OCI-M2 (cell line): ENCODE measurements at regions not wholly inside any gene's neighbourhood (a gene's known extent, or its start where the extent isn't known, plus 50 kb on each side); places are given as distances from the start of the nearest gene placed in this dataset.

ENCODE experiments used
- DNase-seq: peaks from one replicate; lab custom pipeline; 2025; ENCODE audit not compliant: unreplicated experiment; lab: John Stamatoyannopoulos, UW

DNA sequence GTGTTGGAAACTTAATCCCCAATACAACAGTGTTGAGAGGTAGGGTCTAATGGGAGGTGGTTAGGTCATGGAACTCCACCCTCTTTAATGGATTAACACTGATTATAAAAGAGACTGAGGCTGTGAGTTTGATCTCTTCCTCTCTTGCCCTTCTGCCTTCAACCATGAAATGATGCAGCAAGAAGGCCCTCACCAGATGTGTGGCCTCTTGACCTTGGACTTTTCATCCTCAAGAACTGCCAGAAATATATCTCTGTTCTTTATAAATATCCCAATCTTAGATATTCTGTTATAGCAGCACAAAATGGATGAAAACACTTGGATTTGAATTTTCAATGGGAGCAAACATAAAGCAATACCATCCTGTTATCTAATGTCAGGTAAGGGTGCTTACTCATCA is 67.6 kb downstream of the NMUR2 start:
- DNase-seq = no peak

DNA sequence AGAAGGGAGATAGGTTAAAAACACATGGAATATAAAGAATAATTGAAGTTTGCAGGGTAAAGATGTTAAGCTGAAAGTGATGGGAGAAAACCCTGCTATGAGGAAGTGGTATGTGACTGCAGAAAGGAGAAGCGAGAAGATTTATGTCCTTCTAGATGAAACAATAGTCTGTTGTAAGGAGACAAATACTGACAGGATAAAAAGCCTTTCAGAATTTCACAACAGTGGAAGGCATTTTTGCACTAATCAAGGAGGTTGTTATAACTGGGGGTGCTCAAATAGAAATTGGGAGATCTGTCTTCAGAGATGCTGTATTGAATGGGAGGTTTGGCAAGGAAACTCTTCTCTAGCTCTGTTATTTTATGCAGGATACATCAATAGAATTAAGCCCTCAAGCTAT is 69.6 kb downstream of the NMUR2 start:
- DNase-seq = no peak

DNA sequence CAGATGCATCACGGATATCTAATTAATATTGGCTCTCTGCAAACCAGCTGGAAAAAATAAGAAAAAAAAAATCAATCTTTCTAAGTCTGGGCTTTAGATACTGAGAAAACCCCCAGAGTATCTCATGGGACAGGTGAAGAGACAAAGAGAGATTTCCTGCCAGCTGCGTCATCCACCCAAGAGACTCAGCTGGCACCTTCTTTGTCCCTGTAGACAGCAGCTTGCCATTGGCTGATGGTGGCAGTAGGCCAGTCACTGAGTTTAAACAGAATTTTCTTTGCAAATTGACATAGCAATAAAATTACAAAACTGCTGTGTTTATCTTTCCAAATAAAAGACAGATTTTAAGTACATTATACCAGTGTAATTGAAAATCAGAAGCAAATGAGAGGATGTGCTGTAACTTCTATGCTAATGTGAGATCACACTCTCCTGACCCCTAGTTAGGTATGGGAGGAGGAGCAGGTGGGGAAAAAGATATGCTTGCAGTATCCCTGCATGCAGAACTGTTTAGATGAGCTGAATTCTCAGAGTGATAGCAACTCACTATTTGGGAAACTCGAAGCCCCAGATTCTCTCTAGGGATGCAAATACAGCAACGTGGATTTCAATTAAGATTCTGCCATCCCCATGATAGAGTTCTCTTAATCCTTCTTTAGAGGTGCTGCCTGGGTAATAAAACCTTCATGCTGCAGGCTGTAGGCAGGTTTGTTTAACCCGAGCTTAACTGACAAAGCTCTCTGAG is 72.2 kb downstream of the NMUR2 start:
- no peak for DNase-seq

DNA sequence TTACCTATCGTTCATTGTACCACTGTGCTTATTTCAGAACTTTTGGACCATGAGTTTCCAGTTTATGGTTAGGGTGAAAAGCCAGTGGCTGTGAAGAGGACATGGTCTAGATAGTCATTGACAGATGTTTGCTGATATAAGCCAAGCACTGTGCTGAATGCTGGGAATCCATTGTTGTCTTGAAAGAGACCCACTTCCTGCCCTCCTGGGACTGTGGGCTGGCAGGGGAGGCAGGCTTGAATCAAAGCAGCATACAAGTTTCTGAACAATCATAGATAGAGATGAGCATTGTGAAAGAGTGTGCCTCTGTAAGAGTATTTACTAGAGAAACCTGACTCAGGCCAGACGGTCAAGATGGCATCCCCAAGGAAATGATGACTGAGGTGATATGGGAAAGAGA is 73.4 kb downstream of the NMUR2 start:
- DNase-seq = no peak

DNA sequence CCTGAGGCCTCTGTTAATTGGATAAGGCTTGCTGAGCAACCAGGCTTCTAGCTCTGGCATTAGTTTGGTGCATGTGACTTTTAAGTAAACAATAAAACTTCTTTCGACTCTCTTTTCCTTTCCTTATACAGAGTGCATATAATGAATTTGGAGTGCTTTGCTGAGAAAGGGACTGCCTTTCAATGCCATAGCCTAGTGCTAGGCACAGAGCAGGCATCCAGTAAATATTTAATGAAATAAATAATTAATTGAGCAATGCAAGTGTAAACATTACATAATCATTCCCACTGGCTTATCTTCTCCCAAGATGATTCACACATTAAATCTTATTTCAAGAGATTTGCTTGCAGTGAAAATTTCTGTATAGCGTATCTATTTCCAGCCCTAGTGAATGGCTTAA is 74.1 kb downstream of the NMUR2 start:
- no peak for DNase-seq

DNA sequence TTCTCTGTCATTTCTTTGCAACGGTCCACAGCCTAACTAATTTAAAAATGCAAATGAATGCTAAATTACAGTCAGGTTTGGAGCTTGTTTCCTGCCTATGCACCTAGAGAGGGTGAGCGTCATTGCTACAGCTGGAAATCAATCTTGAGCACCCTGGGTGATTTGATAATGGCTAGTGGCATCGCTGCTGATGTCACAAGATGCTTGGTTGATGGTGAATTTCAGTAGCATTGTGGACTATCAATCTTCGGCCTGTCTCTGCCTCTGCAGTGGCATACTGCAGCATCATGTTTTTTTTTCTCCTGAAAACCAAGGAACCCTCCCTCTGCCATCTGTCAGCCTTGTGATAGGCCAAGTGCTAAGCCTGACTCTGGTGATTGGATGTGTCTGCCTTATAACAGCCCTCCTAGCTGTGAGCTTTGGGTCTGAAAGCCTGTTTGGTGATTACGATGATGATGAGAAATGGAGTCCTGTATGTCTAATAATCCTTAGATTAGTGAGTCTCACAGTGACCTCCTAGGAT is 75.3 kb downstream of the NMUR2 start:
- no peak for DNase-seq

DNA sequence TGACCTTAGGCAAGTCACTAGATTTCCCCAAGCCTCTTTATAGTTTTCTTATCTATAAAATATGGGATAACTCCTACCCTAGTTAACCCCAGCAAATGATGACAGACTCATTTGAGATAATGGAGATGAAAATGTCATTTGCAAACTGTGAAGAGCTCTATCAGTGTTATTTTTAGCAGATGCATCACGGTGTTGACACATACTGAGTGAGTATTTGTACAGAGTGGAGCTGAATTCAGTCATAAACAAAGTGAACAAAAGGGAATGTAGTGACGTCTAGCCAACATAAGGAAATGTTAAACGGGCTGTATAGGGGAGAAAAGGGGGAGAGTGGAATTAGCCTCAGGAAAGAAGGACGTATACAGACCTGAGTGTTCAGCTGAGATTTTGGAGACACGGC is 75.9 kb downstream of the NMUR2 start:
- DNase-seq = no peak

DNA sequence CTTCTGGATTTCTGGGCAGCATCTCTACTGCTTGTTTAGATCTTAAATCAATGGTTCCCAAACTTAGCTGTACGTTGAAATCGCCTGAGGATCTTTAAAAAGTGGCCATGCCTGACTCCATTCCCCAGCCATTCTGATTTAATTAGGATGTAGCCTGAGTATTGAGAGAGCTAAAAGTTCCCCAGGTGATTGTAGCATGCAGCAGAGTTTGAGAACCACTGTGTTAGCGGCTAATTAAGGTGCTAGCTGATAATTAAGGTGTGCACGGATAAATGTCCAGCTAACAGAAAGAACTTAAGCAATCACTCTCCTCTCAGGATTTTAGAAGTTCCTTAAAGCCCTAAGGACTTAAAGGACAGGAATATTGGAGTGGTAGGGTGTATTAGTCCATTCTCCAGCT is 89.1 kb downstream of the NMUR2 start:
- no peak for DNase-seq

DNA sequence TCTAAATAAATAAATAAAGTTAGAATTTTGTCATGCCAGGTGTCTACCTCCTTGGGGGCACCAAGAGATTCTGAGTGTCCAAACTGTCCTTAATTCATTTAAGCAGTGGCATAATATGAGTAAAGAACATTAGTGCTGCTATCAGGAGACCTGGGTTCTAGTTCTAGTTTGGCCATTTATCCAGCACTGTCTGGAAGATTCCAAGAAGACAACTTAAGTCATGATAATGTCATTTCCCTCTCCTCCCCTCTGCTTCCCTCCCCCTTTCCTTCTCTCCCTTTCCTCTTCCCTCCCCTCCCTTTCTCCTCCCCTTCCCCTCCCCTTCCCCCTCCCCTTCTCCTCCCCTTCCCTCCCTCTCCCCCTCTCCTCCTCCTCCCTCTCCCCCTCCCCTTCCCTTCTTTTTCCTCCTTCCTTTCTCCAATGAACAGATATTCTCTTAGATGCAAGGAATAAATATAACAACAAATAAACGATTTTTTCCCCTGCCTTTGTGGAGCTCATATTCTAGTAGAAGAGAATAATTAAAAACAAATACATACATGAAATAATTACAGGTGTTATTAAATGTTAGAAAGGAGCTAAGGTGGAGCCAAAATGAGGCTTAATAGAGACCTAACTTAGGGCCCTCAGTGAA is 90.8 kb downstream of the NMUR2 start:
- no peak for DNase-seq

DNA sequence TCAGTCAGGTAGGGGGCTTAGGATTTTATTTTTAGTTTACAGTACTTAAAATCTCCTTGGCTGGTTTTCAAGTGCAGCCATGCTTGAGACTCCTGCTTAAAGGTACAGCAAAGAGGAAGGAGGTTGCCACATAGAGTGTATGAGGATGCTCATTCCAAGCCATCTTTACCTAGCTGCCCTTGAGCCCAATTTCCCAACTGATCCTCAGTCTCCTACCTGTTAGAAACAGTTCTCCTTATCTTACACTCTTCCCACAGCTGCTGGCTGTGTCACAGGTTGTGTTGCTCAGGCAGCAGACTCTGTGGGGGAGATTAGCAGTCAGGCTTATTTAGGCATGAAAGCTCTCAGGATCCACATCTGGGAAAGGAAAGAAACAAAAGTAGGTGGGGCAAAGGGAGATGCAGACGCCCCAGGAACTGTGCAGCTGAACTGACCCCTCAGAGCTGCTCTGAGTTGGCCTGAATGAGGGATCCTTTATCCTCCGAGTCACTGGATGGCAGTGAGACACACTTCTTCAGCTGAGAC is 95.1 kb downstream of the NMUR2 start:
- no peak for DNase-seq

DNA sequence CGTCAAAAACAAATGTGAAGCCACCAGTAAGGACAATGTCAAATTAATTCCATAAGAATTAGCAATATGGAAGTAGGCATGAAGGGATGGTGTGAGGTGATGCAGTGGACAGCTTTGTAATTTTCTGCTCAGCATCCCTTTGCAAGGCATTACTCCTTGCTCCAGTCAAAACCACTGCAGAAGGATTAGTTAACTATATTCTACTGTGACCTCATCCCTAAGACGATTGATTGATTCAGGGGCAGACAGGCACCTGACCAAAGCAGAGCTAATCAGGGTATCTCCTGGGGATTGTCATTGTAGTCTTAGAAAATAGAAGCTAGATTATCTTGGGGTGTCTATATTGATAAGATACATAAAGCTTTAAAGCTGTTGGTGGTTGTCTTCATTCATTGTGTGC is 98.7 kb downstream of the NMUR2 start:
- no peak for DNase-seq

DNA sequence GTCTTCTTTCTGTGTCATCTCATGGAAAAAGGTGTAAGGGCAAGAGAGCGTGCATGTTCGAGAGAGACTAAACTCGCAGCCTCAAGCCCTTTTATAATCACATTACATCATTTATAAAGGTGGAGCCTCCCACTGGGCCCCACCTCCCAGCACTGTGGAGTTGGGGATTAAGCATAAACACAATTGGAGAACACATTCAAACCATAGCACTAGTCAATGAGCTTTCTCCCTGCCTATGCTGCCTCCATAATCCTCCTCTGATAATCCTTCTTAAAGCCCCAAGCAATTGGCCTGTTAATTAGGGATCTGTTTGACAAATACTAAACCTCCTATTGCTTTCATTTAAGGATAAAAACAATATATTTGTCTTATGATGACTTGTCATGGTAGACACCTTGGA is 99.6 kb downstream of the NMUR2 start:
- no peak for DNase-seq

DNA sequence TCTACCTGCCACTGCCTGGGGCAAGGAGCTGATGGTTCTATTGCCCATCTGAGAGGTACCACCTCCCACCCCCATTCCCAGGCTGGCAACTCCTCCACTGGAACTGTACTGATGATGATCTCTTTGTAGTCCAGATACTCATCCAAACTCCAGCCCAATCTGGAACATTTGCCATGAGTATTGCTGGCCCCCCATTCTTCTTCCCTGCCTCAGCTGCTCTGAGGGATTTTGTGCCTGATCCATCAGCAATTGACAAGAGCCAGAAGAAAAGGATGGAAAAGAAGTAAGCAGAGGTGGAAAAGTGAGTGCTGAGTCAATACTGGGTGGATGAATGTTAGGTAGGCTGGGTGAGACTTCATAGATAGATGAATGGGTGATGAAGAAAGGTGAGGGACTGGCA is 101.2 kb downstream of the NMUR2 start:
- no peak for DNase-seq

DNA sequence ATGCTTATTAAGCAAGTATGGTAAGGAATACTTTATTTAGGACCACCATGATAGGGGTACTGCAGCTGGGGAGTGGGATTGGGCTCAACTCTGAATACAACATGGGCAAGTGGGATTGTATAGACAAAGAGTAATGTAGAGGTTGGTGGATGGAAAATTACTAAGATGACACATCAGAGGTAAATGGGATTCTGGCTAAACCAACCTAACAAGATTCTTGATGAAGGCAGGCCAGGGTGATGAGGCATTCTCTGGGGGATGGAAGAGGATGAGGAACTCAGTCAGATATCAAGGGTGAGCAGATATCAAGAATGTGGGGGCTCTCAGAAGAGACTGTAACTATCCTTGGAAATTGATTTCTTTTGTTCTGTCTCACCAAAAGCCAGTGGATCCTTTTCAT is 107.2 kb downstream of the NMUR2 start:
- no peak for DNase-seq

DNA sequence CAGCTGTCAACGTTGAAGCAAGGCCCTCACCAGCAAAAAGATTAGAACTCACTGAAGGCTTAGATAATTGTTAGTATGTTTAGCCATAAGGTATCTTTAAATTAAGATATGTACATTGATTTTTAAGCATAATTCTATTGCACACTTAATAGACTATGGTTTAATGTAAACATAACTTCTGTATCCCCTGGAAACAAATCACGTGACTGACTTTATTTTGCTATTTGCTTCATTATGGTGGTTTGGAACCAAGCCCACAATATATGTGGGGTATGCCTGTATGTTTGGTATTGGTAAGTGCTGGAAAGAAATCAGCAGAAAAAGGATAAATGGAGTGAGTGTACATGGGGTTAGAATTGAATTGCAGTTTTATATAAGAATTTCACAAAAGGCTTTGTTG is 111.9 kb downstream of the NMUR2 start:
- no peak for DNase-seq

DNA sequence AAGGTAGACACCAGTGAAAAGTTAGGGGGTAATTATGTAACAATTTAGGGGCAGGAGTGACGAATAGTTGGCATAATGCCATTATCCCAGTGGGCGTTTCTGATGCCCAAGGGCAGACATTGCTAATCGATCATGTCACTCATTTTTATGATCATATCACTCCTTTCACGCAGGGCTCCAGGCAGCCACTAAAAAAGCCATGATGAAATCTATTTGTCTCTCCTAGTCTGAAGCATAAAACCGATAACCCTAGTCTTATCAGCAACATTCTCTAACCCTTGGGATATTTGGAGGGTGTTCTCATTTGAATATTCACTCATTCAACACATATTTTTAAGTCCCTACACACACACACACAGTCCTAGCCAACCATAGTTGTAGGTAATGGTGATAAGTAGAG is 114.9 kb downstream of the NMUR2 start:
- no peak for DNase-seq

DNA sequence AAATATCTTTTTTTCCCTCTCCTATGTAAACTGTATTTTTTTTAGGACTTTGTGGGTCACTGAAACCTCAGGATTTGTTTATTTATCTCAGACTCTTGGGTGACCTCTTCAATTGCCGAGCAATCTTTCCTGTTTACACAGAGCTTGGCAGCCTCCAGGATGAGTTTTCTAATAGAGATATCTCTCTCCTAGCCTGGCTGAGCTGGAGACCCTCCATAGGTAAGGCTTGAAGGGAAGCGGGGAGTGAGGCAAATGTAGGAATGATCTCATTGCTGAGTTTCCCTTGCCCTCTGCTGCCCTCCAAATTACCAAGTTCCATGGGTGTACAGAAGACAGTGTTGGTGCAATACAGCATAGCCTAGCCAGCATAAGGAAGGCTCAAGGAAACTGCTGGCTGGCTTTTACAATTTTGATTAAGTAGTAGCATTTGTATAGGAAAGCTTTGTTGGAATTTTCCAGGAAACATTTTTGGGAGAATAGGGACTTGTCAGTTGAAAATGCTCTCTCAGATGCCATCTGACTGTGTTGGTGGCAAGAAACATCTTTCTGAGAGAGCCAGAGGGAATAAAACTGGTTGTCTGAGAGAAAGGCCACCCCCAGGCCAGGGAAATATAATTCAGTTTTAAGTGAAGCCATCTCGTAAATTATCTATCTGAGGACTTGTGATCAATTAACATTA is 116.0 kb downstream of the NMUR2 start:
- no peak for DNase-seq

DNA sequence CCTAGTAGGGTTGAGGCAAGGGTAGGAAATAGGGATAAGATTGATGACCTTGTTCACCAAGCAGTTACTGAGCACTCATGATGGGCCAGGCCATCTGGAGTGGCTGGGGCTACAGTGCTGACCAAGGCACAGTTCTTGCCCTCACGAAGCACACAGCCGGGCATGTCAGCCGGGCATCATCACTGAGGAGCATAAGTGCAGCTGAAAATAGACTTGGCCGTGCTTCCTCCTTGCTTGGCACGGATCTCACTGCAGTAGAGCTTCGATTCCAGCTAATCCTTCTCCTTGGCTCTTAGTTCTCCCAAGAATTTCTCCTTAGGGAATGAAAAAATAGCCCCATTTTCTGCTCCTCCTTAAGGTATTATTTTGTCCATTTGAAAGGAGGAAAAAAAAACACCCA is 116.6 kb downstream of the NMUR2 start:
- DNase-seq = no peak

DNA sequence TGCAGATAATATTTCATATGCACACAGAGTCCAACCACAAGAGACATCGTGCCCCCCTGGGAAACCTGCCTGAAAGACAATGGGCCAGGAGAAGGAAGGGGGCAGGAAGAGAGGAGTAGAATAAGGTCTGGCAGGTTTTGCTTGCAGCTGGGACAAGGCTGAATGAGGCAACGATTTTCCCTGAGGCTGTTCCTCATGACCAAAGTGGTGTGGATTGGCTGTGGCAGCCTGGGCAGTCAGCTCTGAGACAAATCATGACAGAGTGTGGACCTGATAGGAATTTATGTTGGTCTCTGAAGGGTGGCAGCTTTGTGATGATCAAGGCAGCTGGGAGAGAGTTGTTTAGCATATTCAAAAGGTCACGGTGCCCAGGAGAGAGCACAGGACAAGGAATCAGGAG is 119.3 kb downstream of the NMUR2 start:
- no peak for DNase-seq

DNA sequence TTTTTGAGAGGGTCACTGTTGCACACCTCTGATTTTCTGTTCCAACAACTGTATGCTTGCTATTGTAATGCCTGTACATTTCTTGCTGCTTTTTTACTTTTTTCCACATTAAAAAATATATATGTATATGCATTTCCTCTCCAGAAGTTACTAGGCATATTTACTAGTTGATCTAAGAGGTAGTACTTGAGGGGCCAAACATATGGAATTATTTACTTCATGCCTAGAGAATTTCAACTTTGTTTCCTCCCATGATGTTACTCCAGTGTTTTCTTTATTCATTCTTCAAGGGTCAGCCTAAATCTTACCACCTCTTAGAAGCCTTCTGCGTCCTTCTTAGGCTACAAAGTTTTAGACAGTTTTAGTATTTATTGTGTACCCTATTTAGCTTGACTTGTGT is 122.7 kb downstream of the NMUR2 start:
- no peak for DNase-seq

DNA sequence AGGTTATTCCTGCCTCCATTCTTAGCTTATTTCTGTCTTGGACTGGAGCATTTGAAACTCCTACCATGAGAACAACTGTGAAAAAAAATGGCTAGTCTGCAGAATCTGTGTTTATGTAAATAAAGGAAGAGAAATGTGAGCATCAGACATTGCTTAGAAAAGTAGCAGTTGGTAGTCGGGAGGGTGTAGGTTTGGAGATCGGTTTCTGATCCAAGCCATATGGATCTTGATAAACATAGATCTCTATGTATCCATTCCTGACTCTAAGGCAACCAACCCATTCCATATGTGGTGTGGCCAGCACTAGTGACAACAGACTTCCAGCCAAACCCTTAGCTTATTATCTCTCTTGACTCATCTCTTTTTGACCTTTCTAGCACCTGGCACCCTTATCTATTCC is 127.1 kb downstream of the NMUR2 start:
- DNase-seq = no peak

DNA sequence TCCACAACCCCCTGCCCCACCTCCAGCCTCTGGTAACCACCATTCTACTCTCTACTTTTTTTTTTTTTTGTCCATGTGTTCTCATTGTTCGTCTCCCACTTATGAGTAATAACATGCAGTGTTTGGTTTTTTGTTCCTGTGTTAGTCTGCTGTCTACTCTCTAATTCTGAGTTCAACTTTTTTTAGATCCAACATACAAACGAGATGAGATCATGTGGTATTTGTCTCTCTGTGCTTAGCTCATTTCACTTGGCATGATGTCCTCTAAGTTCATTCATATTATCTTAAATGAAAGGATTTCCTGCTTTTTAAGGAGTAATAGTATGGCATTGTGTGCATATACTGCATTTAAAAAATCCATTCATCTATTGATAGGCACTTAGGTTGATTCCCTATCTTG is 130.9 kb downstream of the NMUR2 start:
- DNase-seq = no peak
